HCT116 (cell line): ENCODE measurements at regions not wholly inside any gene's neighbourhood (a gene's known extent, or its start where the extent isn't known, plus 50 kb on each side); places are given as distances from the start of the nearest gene placed in this dataset.

Experiments used
- ATF3 ChIP-seq: IDR thresholded peaks from 2 replicates; pipeline ENCODE4 v1.6.1; 2012
- CBX3 ChIP-seq: IDR thresholded peaks from 2 replicates; pipeline ENCODE4 v1.6.1; 2012; ENCODE audit warnings: low read depth
- EGR1 ChIP-seq: IDR thresholded peaks from 2 replicates; pipeline ENCODE4 v1.6.1; 2012; ENCODE audit warnings: low read depth
- EZH2 ChIP-seq: fragments of 200-600 bp; sonication (generic); IDR thresholded peaks from 2 replicates; pipeline ENCODE4 v1.6.1; 2017; ENCODE audit warnings: antibody characterized with exemption, mixed run types
- EZH2phosphoT487 ChIP-seq: fragments of 200-600 bp; IDR thresholded peaks from 2 replicates; pipeline ENCODE4 v1.6.1; 2018; ENCODE audit warnings: antibody characterized with exemption, borderline replicate concordance
- POLR2A ChIP-seq: IDR thresholded peaks from 2 replicates; pipeline ENCODE4 v1.7.0; 2011; ENCODE audit warnings: borderline replicate concordance; ENCODE audit not compliant: insufficient read depth, insufficient read length; ENCODE audit errors: extremely low read depth
- POLR2AphosphoS5 ChIP-seq: IDR thresholded peaks from 2 replicates; pipeline ENCODE4 v1.6.1; 2011; ENCODE audit warnings: mild to moderate bottlenecking, low read depth, low read length, moderate library complexity
- RAD21 ChIP-seq: IDR thresholded peaks from 2 replicates; pipeline ENCODE4 v1.6.1; 2012; ENCODE audit warnings: low read depth, mild to moderate bottlenecking
- SP1 ChIP-seq: IDR thresholded peaks from 2 replicates; pipeline ENCODE4 v1.6.1; 2012; ENCODE audit warnings: low read depth
- SRF ChIP-seq: IDR thresholded peaks from 2 replicates; pipeline ENCODE4 v1.6.1; 2012; ENCODE audit warnings: low read depth
- YY1 ChIP-seq: IDR thresholded peaks from 2 replicates; pipeline ENCODE4 v1.6.1; 2011; ENCODE audit warnings: low read length, low read depth, moderate library complexity, mild to moderate bottlenecking; ENCODE audit not compliant: insufficient replicate concordance; ENCODE audit errors: extremely low read depth
- TF ChIP-seq, protein P1 (sequence below), 3 experiments: fragments of 200-600 bp in 1 of 3; sonication (generic) in 1 of 3; IDR thresholded peaks in 2 of 3; conservative IDR thresholded peaks in 1 of 3; 2 replicates each; pipeline ENCODE4 v1.5.1; 2012 to 2017; ENCODE audit warnings: low read depth in 2 of 3, low read length in 2 of 3, antibody characterized with exemption in 1 of 3, borderline replicate concordance in 1 of 3, control low read depth in 1 of 3, mild to moderate bottlenecking in 1 of 3, mixed read lengths in 1 of 3, mixed run types in 1 of 3, moderate library complexity in 1 of 3; ENCODE audit not compliant: insufficient read depth in 1 of 3
- TF ChIP-seq, protein P2 (sequence below): IDR thresholded peaks from 2 replicates; pipeline ENCODE4 v1.6.1; 2012

- TF ChIP-seq, protein P1, sequence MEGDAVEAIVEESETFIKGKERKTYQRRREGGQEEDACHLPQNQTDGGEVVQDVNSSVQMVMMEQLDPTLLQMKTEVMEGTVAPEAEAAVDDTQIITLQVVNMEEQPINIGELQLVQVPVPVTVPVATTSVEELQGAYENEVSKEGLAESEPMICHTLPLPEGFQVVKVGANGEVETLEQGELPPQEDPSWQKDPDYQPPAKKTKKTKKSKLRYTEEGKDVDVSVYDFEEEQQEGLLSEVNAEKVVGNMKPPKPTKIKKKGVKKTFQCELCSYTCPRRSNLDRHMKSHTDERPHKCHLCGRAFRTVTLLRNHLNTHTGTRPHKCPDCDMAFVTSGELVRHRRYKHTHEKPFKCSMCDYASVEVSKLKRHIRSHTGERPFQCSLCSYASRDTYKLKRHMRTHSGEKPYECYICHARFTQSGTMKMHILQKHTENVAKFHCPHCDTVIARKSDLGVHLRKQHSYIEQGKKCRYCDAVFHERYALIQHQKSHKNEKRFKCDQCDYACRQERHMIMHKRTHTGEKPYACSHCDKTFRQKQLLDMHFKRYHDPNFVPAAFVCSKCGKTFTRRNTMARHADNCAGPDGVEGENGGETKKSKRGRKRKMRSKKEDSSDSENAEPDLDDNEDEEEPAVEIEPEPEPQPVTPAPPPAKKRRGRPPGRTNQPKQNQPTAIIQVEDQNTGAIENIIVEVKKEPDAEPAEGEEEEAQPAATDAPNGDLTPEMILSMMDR (IDR thresholded peaks at IDR 0.05 in 2 of 3, conservative IDR thresholded peaks at IDR 0.05 in 1 of 3; ENCODE audit: borderline replicate concordance in 1 of 3, insufficient read depth in 1 of 3, low read depth in 2 of 3, low read length in 2 of 3) = no peak
- TF ChIP-seq CBX3 = no peak
- no peak for TF ChIP-seq ATF3
- TF ChIP-seq POLR2A = no peak
- TF ChIP-seq SP1 = no peak
- no peak for TF ChIP-seq EZH2
- no peak for TF ChIP-seq RAD21
- TF ChIP-seq POLR2AphosphoS5 = no peak
- no peak for TF ChIP-seq YY1
- TF ChIP-seq EZH2phosphoT487 = no peak
- TF ChIP-seq SRF = no peak
- no peak for TF ChIP-seq EGR1
- TF ChIP-seq, protein P2, sequence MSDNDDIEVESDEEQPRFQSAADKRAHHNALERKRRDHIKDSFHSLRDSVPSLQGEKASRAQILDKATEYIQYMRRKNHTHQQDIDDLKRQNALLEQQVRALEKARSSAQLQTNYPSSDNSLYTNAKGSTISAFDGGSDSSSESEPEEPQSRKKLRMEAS = no peak
Observed at GRCh38 chr9:87813119-87813463, 69.6 kb upstream of the SPATA31E1 start.
